Right lobe of liver (tissue), 4 donors: ENCODE measurements at regions not wholly inside any gene's neighbourhood (a gene's known extent, or its start where the extent isn't known, plus 50 kb on each side); places are given as distances from the start of the nearest gene placed in this dataset.

Experiments used
- CTCF ChIP-seq, 4 donors: fragments of 200-600 bp in 3 of 4; fragments of 450-650 bp in 1 of 4; IDR thresholded peaks; one replicate each; pipeline versions ENCODE4 v1.5.1 to v1.8.0; 2016 to 2022; ENCODE audit warnings: antibody characterized with exemption in 4 of 4, mild to moderate bottlenecking in 2 of 4
- POLR2A ChIP-seq: fragments of 450-650 bp; IDR thresholded peaks from one replicate; pipeline ENCODE4 v1.6.1; 2017; ENCODE audit warnings: antibody characterized with exemption, mild to moderate bottlenecking
- donor health status: DM: no; HTN: no; CAD: no.
- donor health status: DM: no; HTN: no; CAD: no.
- donor health status: DM: no; HTN: yes; CAD: no.

- no peak for TF ChIP-seq CTCF (IDR thresholded peaks at IDR 0.05)
- peak; percentile 77 for TF ChIP-seq POLR2A
These were observed 219.1 kb downstream of the RTP5 start for GRCh38 chr2:242088471-242089212.
